Loucy (cell line): ENCODE measurements at regions not wholly inside any gene's neighbourhood (a gene's known extent, or its start where the extent isn't known, plus 50 kb on each side); places are given as distances from the start of the nearest gene placed in this dataset.

Experiments used
- H2AFZ ChIP-seq: fragments of 200-600 bp; sonication (generic); 2 replicates; pipeline ENCODE4 v1.6.0; 2016; ENCODE audit warnings: antibody characterized with exemption, mild to moderate bottlenecking, low read length, moderate library complexity
- H3F3A ChIP-seq: fragments of 200-600 bp; 2 replicates; pipeline ENCODE4 v1.6.0; 2016; ENCODE audit warnings: antibody characterized with exemption, low read depth, mild to moderate bottlenecking
- H3K27me3 ChIP-seq: fragments of 200-600 bp; sonication (generic); 2 replicates; pipeline ENCODE4 v1.6.1; 2014; ENCODE audit warnings: low read length, mild to moderate bottlenecking; ENCODE audit not compliant: insufficient read depth, poor library complexity, severe bottlenecking
- H3K36me3 ChIP-seq: fragments of 200-600 bp; sonication (generic); 2 replicates; pipeline ENCODE4 v1.6.1; 2016; ENCODE audit warnings: low read length; ENCODE audit not compliant: insufficient read depth
- H3K4me1 ChIP-seq: fragments of 200-600 bp; sonication (generic); 2 replicates; pipeline ENCODE4 v1.5.1; 2014; ENCODE audit warnings: low read length, mild to moderate bottlenecking; ENCODE audit not compliant: insufficient read depth, poor library complexity, severe bottlenecking
- H3K4me2 ChIP-seq: fragments of 200-600 bp; sonication (generic); 2 replicates; pipeline ENCODE4 v1.6.0; 2014; ENCODE audit warnings: antibody characterized with exemption, low read length, low read depth, mild to moderate bottlenecking; ENCODE audit not compliant: poor library complexity, severe bottlenecking
- H3K4me3 ChIP-seq: fragments of 200-600 bp; sonication (generic); 2 replicates; pipeline ENCODE4 v1.5.1; 2014; ENCODE audit warnings: low read length, mild to moderate bottlenecking, mixed read lengths; ENCODE audit not compliant: poor library complexity, severe bottlenecking
- H3K79me2 ChIP-seq: fragments of 200-600 bp; sonication (generic); 2 replicates; pipeline ENCODE4 v1.6.1; 2014; ENCODE audit warnings: low read length; ENCODE audit not compliant: insufficient read depth
- H3K9ac ChIP-seq: fragments of 200-600 bp; sonication (generic); 2 replicates; pipeline ENCODE4 v1.6.0; 2014; ENCODE audit warnings: mild to moderate bottlenecking, low read depth, low read length, moderate library complexity; ENCODE audit not compliant: poor library complexity, severe bottlenecking
- H3K9me2 ChIP-seq: fragments of 200-600 bp; sonication (generic); replicated peaks from 2 replicates; pipeline ENCODE4 v1.6.1; 2016; ENCODE audit warnings: low read depth, low read length, mixed read lengths
- H3K9me3 ChIP-seq: fragments of 200-600 bp; sonication (generic); 2 replicates; pipeline ENCODE4 v1.6.1; 2014; ENCODE audit warnings: mild to moderate bottlenecking, antibody characterized with exemption, low read length, low read depth; ENCODE audit not compliant: insufficient read depth
- H4K20me1 ChIP-seq: fragments of 200-600 bp; sonication (generic); 2 replicates; pipeline ENCODE4 v1.6.0; 2014; ENCODE audit warnings: antibody characterized with exemption, low read length, mild to moderate bottlenecking; ENCODE audit not compliant: insufficient read depth, poor library complexity, severe bottlenecking
- EZH2phosphoT487 ChIP-seq: fragments of 200-600 bp; IDR thresholded peaks from 2 replicates; pipeline ENCODE4 v1.6.1; 2018; ENCODE audit warnings: antibody characterized with exemption, mild to moderate bottlenecking, moderate library complexity, borderline replicate concordance
- TF ChIP-seq, protein P1 (sequence below): fragments of 200-600 bp; sonication (generic); conservative IDR thresholded peaks from 2 replicates; pipeline ENCODE4 v1.5.1; 2014; ENCODE audit warnings: mild to moderate bottlenecking, antibody characterized with exemption, low read length

DNA sequence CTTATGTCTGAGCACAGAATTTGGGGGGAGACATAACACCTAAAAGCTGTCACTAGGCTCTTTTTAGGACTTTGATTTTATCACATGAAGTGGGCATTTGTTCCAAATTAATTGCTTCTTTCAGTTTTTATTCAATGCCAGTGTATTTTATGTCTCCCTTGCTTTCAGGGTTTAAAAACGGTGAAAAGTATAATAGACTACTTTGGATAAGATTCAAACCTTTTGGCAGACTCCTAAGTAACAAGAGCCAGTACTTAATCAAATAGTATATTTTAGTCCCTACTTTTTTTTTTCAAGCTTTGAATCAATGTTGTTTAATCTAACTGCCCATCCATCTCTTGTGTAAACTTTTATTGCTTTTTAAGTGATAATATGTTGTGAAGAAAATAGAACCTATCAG, 847.2 kb upstream of the DPPA4 start:
- Histone ChIP-seq H3K27me3 (no peaks in the 10 kb centered on the region), H3K4me1 (no peaks in the 10 kb centered on the region), H2AFZ (no peak overlapping the region), H3K9ac (no peak overlapping the region), H3K36me3 (no peaks in the 10 kb centered on the region), H3K4me2 (no peak overlapping the region), H3K9me2 (no peaks in the 10 kb centered on the region), H3K79me2 (no peaks in the 10 kb centered on the region), H4K20me1 (no peaks in the 10 kb centered on the region), H3F3A (no peaks in the 10 kb centered on the region), H3K4me3 (no peak overlapping the region), H3K9me3 (no peaks in the 10 kb centered on the region)
- TF ChIP-seq, protein P1, sequence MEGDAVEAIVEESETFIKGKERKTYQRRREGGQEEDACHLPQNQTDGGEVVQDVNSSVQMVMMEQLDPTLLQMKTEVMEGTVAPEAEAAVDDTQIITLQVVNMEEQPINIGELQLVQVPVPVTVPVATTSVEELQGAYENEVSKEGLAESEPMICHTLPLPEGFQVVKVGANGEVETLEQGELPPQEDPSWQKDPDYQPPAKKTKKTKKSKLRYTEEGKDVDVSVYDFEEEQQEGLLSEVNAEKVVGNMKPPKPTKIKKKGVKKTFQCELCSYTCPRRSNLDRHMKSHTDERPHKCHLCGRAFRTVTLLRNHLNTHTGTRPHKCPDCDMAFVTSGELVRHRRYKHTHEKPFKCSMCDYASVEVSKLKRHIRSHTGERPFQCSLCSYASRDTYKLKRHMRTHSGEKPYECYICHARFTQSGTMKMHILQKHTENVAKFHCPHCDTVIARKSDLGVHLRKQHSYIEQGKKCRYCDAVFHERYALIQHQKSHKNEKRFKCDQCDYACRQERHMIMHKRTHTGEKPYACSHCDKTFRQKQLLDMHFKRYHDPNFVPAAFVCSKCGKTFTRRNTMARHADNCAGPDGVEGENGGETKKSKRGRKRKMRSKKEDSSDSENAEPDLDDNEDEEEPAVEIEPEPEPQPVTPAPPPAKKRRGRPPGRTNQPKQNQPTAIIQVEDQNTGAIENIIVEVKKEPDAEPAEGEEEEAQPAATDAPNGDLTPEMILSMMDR = no peak
- TF ChIP-seq EZH2phosphoT487 = no peak

DNA sequence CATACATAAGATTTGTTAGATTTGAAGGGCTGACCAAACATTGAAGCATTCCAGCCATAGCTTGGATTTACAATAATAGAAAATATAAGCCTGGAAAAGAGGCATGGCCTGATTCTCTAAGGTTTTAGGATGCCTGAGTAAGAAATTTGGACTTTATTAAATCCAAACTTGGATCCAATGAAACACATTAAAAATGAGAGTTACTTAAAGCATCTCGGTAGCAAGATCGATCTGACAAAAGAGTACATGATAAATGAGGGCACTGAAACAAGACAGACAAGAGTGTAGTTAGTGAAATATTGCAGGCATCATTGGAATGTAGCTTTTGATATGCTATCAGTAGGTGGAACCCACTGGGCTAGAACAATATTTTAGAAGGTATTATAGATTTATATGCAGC, 855.7 kb upstream of the DPPA4 start:
- no peaks in the 10 kb centered on the region for H3K79me2 ChIP-seq
- TF ChIP-seq, protein P1 = no peak
- no peak for TF ChIP-seq EZH2phosphoT487
- H3K36me3 ChIP-seq = no peaks in the 10 kb centered on the region
- H3K9ac ChIP-seq = no peak overlapping the region
- H3K4me3 ChIP-seq = no peak overlapping the region
- H3K9me2 ChIP-seq = no peaks in the 10 kb centered on the region
- no peak overlapping the region for H2AFZ ChIP-seq
- no peaks in the 10 kb centered on the region for H4K20me1 ChIP-seq
- H3K4me2 ChIP-seq = no peak overlapping the region
- no peaks in the 10 kb centered on the region for H3K4me1 ChIP-seq
- H3K27me3 ChIP-seq = no peaks in the 10 kb centered on the region
- no peaks in the 10 kb centered on the region for H3K9me3 ChIP-seq
- no peaks in the 10 kb centered on the region for H3F3A ChIP-seq

DNA sequence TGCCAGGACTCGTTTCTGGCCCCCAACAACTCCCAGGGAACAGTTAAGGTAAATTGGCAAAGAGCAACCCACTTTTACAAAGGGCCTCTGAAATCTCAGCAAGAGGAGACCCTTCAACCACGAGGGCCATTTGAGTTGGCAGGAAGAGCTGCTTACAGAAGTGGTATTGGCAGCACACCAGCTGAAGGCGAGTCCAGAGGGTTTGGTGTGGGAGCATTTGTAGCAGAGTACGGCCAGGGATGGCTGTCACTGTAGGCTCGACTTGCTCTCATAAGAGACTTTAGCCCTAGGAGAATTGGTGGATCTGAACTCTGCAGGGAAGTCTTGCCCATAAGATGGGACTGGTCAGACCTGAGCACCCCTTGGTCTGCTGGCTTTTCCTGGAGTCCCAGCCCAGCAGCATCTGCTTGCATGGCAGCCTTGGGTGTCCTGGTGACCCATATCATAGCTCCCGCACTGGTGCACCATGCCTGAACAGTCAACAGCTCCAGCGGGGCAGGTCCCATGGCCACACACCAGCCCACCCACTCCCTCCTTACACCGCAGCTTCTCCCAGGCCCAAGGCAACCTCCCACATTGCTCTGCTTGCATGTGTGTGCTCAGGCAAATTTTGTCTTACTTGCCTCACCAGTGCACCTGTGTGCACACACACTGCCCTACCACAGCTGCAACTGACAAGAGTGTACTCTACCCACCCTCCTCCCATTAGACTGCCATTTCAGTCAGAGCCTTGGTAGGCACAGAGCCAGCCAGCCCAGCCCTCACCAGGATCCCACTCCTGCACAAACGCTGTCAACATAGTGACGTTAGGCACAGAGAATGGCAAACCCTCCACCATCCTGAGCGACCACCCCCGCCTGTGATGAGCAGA, 861.6 kb upstream of the DPPA4 start:
- no peaks in the 10 kb centered on the region for H3K4me1 ChIP-seq
- H3K4me2 ChIP-seq = no peak overlapping the region
- no peaks in the 10 kb centered on the region for H3F3A ChIP-seq
- H3K79me2 ChIP-seq = no peaks in the 10 kb centered on the region
- H3K36me3 ChIP-seq = no peaks in the 10 kb centered on the region
- no peaks in the 10 kb centered on the region for H4K20me1 ChIP-seq
- no peaks in the 10 kb centered on the region for H3K9me2 ChIP-seq
- no peak overlapping the region for H3K9ac ChIP-seq
- H2AFZ ChIP-seq = no peak overlapping the region
- no peaks in the 10 kb centered on the region for H3K27me3 ChIP-seq
- H3K4me3 ChIP-seq = no peak overlapping the region
- no peaks in the 10 kb centered on the region for H3K9me3 ChIP-seq
- TF ChIP-seq, protein P1 = no peak
- TF ChIP-seq EZH2phosphoT487 = no peak
